ENCODE measurements at regions not wholly inside any gene's neighbourhood (a gene's known extent, or its start where the extent isn't known, plus 50 kb on each side); places are given as distances from the start of the nearest gene placed in this dataset.

DNA sequence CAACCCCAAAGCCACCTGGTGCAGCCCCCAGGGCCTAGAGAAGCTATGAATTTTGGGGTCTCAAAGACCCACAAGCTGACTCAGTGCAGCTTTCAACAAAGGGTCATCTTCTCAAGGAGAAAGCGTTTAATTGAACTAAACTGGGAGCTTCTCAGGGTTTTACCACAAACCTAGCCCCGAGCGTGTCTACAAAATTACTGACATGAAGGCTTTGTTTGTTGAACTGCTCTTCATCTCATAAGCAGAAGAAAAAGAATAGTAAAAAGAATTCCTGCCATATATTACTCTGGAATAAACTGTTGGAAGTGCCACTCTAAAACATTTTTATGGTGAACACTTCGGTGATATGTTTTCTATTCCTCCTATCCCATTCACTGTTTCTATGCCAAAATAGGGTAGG, 50.8 kb upstream of the INCENP start:
- no peak for DNase-seq

- DNase-seq: no peak
Observed at GRCh38 chr11:62071408-62071807, 52.4 kb upstream of the INCENP start.

GRCh38 chr11:62069986-62070919, 53.6 kb upstream of the INCENP start:
- no peak for DNase-seq

- DNase-seq: no peak
Observed at GRCh38 chr11:62069374-62069773, 54.4 kb upstream of the INCENP start.

DNA sequence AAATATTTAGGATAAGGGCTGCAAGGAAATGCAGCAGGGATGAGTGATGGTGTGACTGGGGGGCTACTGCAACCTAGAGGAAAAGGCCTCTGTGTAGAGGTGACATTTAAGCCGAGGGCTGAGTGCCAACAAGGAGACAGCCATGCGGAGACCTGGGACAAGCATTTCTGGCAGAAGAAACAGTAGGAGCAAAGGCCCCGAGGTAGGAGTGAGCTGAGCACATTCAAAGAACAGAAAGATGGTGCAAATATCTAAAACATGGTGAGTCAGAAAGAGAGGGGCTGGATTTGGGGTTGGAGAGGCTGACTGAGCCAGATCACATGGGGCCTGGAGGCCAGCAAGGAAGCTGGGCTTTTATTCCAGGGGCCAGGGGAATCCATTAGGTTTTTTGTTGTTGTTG, 55.1 kb upstream of the INCENP start:
- no peak for DNase-seq

GRCh38 chr11:62067741-62068140, 56.1 kb upstream of the INCENP start:
- DNase-seq: no peak

GRCh38 chr11:62064221-62064620, 59.6 kb upstream of the INCENP start:
- no peak for DNase-seq

GRCh38 chr11:62062223-62062861, 61.5 kb upstream of the INCENP start:
- no peak for DNase-seq

GRCh38 chr11:62061356-62062222, 62.2 kb upstream of the INCENP start:
- DNase-seq: no peak

DNA sequence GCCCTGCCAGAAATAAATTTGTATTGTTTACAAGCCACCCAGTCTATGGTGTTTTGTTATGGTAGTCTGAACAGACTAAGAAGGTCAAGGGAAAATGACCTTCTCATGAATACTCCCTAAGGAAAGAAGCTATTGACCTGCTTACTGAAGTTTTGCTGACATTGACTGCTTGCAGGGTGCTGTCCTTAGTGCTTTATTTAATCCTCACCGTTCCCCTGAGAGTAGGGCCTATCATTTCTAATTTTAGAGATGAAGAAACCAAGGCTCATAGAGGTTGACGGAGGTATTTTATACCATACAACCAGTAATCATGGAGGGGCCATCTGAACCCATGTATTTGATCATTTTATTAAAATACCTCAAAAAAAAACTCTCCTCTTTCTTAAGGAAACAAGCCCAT, 66.7 kb upstream of the INCENP start:
- no peak for DNase-seq

DNA sequence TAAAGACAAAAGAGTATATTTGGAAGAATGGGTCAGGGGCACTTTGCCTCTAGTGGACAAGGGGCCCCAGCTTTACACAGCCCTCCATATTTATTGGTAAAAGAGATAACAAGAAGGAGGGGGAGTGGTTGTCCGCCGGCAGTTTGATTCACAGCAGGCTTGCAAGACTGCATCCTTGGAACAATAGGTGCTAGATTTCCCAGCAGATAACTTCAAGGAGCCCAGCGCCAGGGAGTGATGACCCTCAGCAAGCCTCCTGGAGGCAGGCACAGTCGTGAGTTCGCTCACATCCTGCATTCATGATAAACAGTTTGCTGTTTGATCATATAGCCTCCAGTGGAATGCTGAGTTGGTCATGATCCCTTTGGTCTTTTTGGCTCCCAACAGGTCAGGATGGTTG, 67.8 kb upstream of the INCENP start:
- DNase-seq: no peak

- no peak for DNase-seq
Observed at GRCh38 chr11:62054484-62055121, 69.2 kb upstream of the INCENP start.

DNA sequence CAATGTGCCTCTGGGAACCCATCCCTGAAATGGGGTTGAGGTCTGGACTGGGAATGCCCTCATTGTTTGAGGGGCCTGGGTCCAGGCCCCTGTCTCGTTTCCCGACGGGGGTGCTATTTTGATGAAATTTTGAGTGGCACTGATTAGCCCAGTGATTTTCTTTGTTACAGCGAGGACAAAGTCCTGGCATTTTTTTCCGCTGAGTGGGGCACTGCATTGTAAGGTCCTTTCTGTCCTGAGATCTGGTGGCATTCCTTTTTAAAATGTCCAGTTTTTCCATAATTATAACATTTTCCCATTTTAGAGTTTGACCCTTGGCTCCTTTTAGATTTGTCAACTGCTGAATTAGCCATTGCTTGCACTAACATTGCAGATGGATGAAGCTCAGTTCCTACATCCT, 69.7 kb upstream of the INCENP start:
- DNase-seq: no peak

DNA sequence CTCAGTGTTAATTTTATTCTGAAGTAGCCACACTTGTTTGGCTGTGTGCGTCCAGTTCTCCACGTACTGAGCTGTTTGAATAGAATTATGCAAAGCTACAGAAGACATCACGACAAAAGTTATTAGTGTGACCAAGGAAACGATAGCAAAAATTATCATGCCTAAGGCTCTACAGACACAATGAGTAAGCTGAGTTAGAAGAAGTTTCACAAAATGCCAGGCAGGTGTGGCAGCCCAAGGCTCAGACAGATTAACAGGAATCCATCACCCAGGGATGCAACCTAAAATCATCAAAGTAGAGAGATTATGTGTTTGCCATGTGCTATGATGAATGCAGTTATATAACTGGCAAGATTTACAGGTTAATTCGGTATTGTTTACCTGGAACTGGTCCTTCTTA, 73.1 kb upstream of the INCENP start:
- no peak for DNase-seq

DNA sequence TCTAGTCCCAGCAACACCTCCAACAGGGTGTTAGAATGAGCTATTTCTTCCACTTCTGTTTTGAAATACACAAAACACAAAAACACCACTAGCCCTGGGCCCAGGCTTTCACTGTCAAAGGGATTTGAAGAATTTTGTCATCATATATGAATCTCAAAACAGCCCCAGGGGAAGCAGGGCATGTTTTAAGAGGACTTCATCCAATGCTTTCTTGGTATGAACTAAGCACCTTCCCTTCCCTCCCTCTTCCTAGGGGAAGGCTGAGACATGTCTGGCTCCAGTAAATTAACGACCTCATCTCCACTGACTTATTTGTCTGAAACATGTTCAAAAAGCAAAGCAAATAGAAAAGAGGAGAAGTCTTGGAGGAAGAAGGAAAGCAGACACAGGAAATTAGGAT, 75.7 kb upstream of the INCENP start:
- DNase-seq: no peak

DNA sequence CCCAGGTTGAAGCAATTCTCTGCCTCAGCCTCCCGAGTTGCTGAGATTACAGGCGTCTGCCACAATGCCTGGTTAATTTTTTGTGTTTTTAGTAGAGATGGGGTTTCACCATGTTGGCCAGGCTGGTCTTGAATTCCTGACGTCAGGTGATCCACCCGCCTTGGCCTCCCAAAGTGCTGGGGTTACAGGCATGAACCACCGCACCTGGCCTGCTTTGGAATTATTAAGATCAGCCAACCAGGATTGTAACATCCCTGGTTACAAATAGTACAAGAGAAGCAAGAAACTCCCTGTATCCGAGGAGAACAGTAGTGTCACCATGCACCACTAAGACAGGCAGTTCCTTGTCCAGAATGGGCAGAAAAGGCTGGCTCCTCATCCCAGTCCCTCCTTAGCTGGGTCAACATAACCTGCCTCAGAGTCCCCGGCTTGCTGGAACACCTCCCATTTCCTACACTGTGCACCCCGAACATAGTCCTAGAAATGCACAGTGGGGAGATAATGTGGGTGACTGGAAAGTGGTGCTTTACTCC, 77.2 kb upstream of the INCENP start:
- DNase-seq: no peak

DNA sequence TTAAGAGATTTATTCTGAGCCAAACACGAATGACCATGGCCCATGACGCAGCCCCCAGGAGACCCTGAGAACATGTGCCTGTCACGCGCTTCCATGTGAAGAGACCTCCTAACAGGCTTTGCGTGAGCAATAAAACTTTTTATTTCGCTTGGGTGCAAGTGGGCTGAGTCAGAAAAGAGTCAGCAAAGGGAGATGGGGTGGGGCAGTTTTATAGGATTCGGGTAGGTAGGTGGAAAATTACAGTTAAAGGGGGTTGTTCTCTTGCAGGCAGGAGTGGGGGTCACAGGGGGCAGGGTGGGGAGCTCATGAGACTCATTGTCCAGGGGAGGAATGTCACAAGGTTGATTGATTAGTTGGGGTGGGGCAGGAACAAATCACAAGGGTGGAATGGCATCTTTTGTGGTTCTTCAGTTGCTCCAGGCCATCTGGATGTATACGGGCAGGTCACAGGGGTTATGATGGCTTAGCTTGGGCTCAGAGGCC, 77.2 kb upstream of the FTH1 start:
- no peak for DNase-seq

- no peak for DNase-seq
Observed at GRCh38 chr11:62035293-62035692, 67.9 kb upstream of the FTH1 start.

GRCh38 chr11:62034036-62034338, 66.6 kb upstream of the FTH1 start:
- DNase-seq: no peak

- no peak for DNase-seq
Observed at GRCh38 chr11:62033191-62034035, 66.0 kb upstream of the FTH1 start.

- no peak for DNase-seq
Observed at GRCh38 chr11:62030071-62030684, 62.7 kb upstream of the FTH1 start.
